ENCODE measurements at regions not wholly inside any gene's neighbourhood (a gene's known extent, or its start where the extent isn't known, plus 50 kb on each side); places are given as distances from the start of the nearest gene placed in this dataset.

DNA sequence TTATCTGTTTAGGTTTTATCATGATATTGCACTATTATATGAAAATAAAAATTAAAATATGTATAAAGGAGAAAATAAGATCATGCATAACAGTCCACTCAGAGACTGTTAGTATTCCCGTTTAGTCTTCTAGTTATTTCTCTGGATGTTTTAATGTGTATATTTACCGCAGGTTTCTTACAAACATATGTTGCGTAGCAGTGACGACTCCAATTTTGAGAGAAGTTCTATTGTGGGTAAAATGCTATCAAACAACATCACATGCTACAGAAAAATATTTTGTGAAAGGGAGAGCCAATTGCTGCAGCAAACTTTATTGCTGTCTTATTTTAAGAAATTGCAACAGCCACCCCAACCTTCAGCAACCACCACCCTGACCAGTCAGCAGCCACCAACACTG is 72.4 kb upstream of the NXT1 start:
- no peak for DNase-seq

DNA sequence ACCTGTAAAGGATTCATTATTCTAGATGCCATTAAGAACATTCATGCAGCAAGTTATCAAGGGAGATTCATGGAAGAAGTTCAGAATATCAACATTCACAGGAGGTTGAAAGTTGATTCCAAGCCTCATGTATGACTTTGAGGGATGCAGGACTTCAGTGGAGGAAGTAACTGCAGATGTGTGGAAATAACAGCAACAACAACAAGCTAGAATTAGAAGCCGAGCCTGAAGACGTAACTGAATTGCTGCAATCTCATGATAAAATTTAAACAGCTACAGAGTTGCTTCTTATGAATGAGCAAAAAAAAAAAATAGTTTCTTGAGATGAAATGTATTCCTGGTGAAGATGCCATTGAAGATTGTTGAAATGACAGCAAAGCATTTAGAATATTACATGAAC is 73.3 kb upstream of the NXT1 start:
- DNase-seq, result no peak

DNA sequence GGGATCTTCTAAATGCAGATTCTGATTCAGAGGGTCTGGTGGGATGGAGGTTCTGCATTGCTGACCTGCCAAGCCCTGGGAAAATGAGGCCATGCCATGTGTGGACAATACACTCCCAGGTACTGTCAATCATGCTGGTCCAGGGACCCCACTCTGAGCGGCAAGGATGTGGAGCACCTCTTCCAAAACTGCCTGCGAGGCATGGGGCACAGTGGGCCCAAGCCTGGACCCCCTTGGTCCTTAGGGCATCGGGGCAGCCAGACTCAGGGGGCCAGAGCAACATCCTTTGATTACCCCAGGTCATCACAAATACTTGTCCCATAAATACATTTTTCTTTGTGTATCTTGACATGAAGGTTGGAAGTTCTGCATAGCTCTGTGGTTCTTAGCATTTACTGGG is 76.8 kb upstream of the NXT1 start:
- no peak for DNase-seq

- no peak for DNase-seq
Measured at GRCh38 chr20:23272176-23273029, 78.2 kb upstream of the NXT1 start.

DNA sequence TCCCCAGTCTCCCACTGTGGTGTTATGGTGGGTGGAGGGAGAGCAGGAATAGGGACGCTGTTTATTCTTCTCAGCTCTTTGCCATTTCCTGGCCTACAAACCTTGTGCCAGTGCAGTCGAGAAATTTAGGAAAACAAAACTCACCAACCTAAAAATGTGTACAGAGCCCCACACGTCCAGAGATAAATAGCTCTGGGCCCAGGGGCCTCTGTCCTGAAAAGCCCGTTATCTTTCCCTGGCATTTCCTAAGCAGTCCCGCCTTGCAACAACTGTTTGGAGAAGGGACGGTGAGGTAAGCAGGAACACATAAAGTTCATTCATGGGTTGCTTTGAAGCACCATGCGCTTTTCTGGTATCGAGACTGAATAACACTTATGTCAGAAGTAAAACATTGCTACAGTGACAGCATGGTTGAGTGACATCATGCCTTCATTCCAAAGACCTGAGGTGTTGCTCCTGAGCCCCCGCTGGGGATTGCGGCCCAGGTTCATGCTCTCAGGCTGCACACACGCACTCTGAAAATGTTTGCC is 80.1 kb upstream of the NXT1 start:
- no peak for DNase-seq

DNA sequence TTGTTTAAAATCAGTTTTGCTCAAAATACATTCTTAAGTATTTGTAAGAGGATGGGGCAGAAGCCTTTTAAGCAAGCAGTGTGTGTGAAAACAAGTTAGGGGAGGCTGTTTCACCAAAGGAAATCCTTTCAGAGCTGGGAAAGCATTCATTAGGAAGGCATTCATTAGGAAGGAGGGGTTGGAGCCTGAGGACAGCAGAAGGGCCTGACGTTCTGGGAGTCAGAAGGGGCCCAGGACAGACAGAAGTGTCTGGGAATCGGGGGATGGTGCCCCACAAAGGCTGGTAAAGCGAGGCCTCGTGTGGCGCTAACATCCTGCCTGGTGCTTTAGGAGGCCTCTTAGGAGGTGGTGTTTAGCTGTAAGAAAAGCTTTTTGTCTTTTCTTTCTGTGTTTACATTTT is 80.6 kb upstream of the NXT1 start:
- no peak for DNase-seq

DNA sequence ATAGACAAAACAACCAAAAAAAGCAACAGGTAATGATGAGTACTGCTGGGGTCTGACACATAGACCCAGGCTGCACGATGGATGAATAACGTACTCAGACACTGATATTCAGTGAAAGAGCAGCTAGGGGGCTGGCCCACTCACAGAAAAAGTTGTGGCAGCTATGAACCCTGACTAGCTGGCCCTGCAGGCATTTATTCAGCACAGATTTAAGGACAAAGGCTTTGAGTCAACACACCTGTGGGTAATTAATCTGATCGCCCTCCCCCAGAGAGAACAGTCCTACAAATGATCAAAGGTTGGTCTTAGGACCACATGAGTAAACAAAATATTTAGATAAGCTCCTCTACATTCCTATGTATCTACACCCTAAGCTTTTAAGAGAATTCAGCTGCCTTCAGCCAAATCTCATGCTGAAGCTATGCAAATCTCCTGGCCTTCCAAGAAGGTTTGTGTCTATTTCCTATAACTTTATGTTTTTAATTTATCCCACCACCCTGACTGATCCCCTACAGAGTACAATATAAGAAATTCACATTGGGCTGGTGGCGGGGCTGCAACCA is 81.7 kb upstream of the NXT1 start:
- no peak for DNase-seq

DNA sequence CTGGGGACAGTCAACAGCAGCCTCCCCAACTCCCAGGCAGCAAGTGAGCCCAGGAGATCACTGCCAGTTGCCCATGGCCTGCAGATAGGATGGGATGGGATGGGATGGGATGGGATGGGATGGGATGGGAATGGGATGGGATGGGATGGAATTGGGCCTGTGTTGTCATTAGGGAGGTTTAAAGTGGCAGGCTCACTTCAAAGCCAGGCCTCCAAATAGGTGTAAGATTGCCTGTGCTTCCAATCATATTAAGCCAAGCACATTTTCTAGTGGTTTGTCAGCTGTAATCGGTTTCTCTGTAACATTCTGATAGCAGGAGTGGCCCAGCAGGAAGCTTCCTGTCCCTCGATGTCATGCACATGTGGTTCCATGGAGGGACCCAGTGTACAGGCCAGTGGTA is 82.7 kb upstream of the NXT1 start:
- DNase-seq, result no peak

DNA sequence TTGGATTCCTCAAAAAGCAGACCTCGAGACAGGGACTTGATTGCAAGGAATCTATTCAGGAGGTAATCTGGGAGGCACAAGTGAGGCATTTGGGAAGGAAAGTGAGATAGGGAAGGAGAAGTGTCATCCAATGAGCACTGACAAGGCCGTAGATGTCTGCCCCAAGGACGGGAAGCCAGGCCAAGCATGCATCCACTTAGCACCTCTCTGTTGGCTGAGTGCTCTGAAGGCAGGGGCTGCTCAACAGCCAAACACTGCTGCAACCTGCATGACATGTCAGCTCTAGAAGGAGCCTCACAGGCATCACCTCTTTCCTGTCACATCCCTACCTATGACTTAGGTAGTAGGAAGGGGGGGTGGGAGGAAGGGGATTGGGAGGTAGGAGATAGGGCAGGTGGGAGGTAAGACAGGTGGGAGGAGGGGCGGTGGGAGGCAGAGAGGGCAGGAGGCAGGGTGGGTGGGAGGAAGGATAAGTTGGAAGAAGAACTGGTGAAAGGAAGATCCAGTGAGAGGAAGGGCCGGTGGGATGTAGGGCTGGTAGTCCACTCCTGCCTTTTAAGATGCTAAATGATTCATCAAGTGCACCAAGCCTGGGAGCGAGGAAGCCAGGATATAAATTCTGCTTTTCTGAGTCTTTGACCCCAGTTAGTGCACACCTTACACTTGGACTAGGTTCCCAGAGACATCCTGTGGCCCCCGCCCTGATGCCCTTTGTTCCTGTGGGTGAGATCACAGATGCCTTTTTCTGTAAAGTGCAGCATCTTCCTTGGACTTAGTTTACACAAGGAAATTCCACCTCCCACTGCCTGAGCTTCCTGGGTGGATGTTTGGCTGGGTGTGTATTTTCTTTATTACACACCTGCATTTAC is 83.8 kb upstream of the NXT1 start:
- no peak for DNase-seq

DNA sequence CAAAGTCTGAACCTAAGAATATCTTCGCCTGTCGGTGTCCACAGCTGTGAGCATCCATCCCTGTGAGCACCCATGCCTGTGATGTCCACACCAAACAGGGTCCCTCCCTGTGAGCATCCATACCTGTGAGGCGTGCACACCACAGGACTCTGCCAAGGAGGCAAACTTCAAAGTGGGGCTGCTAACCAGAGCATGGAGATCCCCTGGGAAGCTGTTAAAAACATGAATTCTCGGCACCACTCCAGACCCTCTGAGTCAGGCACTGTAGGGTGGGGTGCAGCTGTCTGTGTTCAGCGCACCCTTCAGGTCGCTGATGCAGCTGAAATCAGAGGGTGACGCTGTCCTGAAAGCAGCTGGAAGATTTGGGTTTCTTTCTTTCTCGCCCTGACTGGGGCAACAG is 85.4 kb upstream of the NXT1 start:
- no peak for DNase-seq

GRCh38 chr20:23264545-23264944 is 86.0 kb upstream of the NXT1 start:
- DNase-seq, result no peak

DNA sequence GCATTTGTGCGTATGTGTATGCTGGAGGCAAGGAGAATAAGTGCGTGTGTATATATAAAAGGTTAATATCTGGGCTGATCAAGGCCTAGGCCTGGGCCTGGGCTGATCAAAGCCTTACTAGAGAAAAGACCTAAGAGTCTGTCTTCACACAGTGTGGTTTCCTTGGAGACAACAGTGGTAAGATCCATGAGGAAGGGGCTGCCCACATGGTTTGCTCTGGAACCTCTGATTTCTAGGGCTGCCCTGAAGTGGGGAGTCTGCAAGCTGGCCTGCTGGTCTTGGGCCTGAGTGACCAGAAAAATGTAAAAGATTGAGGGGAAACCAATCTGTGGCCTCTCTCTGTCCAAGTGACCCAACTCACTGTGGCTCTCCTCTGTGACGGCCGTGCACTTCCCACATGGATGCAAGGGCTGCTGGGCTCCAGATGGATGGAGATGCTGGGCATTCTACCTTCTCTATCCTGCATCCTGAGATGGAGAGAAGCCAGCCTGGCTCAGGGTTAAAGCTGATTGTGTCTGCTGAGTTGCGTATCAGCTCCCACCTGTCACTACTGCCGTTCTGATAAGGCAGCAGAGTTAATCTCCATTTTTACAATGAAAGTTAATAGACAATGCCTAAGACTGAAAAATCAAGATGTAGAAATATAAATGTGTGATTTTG is 90.3 kb upstream of the NXT1 start:
- no peak for DNase-seq

- no peak for DNase-seq
Measured at GRCh38 chr20:23258747-23259121, 91.9 kb upstream of the NXT1 start.

DNA sequence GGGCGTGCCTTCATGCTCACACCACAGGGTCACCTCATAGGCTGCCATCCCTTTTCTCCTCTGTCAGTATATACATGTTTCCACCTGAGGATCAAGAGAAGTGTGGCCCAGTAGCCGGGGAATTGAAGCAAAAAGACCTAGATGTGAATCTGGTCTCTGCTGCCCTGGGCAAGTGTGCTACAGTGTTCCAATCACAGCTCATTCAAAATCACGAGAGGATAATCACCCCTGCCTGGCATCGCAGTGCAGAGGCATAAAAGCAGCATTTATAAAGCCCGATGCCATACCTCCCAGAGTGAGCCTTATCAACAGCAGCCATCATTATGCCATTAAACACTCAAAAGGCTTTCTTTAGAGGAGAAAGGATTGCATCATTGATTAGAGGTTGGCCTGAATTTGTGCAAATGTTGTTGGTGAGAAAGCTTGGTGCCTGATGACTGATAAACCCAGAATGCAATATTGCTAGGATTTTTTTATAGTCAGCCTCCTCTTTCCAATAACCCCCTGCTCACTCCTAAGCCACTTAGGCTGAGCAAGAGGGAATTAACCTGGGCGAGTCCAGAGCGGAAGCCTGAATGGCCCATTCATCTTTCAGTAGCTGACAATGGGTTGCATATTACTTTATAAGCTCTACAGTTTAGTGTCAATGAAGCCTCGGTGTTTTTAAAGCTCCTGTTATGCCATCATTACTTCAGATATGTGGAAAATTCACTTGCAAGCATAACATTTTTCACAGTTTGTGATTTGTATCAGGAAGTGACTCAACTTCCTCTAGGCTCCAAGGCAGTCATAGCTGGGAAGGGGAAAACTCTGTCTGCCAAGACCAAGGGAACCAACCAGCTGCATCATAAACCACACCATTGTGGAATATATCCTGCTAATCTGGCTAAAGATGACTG is 92.5 kb upstream of the NXT1 start:
- DNase-seq, result no peak

DNA sequence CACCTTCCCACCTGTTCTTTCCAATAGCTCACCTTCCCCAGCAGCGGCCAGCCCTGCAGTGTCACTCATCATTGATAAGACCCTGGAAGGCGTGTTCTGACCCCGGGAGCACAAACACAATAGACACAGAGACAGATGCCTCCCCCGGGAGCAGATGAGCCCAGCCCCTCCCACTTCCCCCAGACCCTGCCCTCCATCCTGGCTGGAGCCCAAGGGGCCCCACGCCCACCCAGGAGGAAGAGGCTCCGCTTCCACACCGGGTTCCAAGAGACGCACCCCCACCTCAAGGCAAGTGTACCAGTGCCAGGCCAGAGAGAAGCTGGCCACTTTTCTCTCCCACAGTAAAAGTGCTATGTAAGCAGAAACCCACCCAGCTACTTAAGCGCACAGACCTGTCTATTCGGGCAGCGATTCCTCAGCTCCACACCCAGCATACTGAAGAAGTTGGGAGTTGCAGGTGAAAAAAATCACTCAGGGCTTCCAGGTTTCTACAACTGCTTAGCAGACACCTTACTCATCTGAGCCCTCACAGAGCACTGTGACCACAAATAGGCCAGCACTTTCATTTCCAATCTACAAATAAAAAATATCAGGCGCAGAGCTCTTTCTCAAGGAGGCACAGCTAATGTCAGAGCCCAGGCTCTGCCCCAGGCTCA is 93.4 kb upstream of the NXT1 start:
- no peak for DNase-seq

- no peak for DNase-seq
Measured at GRCh38 chr20:23255716-23256385, 94.7 kb upstream of the NXT1 start.

- no peak for DNase-seq
Measured at GRCh38 chr20:23255106-23255505, 95.5 kb upstream of the NXT1 start.

DNA sequence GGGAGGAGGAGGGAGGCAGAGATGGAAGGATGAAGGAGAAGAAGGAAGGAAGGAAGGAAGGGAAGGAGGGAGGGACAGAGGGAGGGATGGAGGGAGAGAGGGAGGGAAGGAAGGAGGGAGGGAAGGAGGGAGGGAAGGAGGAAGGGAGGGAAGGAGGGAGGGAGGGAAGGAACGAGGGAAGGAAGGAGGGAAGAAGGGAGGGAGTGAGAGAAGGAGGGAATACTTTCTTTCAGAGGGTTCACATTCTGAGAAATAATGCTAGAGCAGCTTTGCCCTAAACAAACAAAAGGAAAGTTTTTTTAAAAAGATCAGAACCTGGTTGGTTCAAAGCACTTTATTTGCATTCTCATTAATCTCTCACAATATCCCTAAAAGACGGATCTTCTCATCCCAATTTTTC is 96.1 kb upstream of the NXT1 start:
- DNase-seq, result no peak

DNA sequence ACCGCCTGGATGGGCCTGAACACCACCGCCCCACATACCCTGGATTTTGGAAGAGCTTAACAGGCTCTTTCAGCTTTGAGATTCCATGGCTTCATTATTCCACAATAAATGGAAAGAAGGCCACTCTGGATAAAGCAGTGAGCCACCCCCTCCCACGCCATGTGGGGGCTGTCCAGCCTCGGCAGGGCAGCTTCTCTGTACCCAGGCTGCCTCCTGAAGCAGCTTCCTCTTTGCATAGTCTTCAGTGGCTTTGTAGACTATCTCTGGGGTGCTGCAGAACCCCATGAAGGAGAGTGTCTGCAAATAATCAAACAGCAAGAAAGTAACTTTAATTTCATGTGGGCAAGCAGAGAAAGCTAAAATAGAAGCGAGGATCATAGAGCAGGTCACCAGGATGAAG is 96.6 kb upstream of the NXT1 start:
- DNase-seq, result no peak

DNA sequence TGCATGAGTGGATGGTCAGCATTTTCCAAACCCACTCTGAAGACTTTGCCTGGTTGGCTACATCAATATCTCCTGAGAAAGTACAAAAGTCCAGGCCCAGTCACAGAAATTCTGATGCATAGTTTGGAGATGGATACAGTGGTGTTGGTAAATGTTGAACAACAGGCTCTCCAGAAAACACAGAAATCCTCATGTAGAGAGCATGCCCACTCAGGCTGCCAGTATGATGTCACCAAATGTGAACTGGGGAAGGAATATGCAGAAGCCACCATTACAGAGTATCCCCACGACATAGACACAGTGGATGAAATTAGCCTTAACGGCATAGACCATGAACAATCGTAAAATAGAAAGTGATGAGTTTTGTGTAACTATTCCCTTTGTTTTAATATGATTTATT is 97.1 kb upstream of the NXT1 start:
- no peak for DNase-seq

GRCh38 chr20:23251779-23252178 is 98.8 kb upstream of the NXT1 start:
- no peak for DNase-seq

Data from CD4-positive, alpha-beta T cell treated with Interleukin-21 for 1 hour (primary cell).